Medulla oblongata (tissue), 1 donor: ENCODE measurements at regions not wholly inside any gene's neighbourhood (a gene's known extent, or its start where the extent isn't known, plus 50 kb on each side); places are given as distances from the start of the nearest gene placed in this dataset.

Source experiments
- DNase-seq: peaks from one replicate; pipeline ENCODE4 v3.0.0-alpha.2; 2015; ENCODE audit errors: extremely low spot score

GRCh38 chr4:164402554-164402953 is 351.4 kb upstream of the SMIM31 start:
- no peak for DNase-seq

DNA sequence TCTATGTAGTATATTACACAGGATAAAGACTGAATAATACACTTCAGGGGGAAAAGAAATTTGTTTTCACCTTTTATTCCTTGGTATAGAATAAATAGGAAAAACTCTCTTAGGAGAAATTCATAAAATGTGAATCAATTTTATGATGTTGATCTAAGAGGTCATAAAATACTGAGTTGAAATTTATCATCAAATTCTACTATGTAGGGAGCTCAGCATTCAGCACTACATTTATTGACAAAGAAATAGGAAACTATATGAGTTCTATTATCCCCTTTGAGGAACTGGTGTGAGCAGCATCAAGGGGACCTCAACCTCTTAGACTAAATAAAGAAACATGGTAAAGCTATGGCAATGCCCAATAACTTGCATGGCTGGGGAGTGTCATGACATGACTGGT is 348.2 kb upstream of the SMIM31 start:
- DNase-seq: no peak

DNA sequence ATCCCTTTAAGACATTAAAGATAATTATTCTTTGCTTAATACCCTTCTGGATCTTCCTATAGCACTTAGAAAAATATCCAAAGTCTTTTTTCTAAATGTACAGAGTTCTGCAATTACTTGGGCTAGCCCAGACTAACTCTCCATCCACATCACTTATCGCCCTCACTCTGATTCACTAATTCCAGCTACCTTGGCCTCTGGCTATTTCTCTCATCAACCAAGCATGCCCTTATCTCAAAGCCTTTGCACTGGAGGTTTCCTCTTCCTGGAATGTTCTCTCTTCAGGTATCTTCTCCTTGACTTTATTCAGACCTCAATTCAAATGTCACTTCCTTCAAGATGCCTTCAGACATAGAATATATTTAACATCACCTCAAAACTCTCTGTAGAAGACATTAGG is 345.1 kb upstream of the SMIM31 start:
- no peak for DNase-seq

DNA sequence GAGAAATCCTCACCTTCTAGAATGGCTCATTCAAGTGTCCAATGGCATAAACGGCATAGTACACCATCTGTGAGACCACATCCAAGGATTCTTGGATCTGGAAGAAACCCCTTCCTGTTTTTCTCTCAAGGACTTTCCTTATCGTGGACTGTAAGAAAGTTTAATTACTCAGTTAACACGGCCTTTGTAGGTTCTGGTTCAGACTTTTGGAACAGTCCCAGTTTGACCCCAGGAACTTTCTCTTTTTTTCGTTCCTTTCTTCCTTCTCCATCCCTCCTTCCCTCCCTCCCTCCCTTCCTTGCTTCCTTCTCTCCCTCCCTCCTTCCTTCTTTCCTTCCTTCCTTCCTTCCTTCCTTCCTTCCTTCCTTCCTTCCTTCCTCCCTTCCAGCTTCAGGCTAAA is 343.5 kb upstream of the SMIM31 start:
- DNase-seq: no peak

- no peak for DNase-seq
Observed at GRCh38 chr4:164412246-164412645, 341.7 kb upstream of the SMIM31 start.

GRCh38 chr4:164413743-164414142 is 340.2 kb upstream of the SMIM31 start:
- DNase-seq: no peak

- no peak for DNase-seq
Observed at GRCh38 chr4:164423819-164424218, 330.1 kb upstream of the SMIM31 start.

DNA sequence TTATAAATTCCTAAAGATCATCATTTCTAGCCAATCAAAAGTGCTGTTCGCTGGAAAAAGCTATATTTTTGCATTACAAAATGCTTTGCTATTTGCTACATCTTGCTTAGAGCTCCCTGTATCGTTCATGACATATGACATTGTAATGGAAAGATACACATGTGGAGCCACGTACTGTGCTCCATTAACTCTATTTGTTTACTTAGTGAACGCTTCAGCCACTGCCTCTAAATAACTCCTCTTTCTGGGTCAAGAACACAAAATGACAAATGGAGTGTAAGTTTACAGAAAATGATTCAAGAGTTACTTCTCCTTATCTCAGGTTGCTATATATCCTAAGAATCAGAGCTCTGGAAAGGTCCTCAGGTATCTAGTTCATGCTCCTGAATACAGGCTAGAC is 329.1 kb upstream of the SMIM31 start:
- DNase-seq: no peak

- no peak for DNase-seq
Observed at GRCh38 chr4:164428561-164428960, 325.4 kb upstream of the SMIM31 start.

DNA sequence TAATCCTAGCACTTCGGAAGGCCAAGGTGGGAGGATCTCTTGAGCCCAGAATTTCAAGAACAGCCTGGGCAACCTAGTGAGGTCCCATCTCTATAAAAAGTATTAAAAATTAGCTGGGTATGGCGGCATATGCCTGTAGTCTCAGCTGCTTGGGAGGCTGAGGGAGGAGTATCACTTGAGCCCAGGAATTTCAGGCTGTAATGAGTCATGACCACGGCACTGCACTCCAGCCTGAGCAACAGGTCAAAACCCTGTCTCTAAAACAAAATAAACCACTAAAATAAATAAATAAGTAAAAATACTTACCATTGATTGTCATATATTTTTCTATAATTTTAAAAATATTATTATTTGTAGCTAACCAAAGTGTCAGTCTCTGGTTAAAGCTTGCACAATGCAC is 315.6 kb upstream of the SMIM31 start:
- no peak for DNase-seq

- DNase-seq: no peak
Observed at GRCh38 chr4:164439037-164439436, 314.9 kb upstream of the SMIM31 start.

DNA sequence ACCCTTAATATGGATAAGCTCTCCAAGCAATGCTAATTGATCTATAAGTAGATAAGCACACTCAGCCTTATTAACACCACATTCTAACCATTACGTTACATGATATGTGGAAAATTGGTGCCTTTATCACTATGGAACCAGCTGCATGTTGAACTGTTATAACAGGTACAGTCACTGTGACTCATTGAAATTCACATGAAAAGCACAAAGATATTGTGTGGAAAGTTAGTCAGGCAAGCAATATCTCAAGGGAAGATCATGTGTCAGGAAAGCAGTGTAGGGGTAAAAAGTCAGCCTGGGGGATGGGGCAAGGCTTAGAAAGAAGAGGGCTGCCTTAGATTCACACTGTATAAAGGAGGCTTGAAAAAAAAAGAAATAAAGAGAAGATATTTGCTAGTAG is 313.7 kb upstream of the SMIM31 start:
- no peak for DNase-seq

DNA sequence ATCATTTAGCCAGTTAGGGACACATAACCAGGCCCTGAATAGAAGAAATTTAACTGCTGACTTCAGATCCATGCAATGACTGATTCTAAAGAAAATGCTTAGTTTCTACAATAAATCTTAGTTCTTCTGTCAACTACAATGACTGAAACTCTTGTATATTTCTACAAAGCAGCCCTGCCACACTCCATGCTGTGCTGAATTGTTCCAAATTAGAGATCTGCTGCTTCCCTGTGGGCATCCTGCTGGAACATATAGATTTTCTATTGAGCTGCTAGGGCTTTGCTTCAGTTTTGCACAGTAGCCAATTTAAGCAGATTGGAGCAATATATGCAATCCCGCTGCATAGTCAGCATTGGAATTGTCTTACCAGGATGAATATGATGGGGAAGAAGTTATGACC is 312.8 kb upstream of the SMIM31 start:
- DNase-seq: no peak

DNA sequence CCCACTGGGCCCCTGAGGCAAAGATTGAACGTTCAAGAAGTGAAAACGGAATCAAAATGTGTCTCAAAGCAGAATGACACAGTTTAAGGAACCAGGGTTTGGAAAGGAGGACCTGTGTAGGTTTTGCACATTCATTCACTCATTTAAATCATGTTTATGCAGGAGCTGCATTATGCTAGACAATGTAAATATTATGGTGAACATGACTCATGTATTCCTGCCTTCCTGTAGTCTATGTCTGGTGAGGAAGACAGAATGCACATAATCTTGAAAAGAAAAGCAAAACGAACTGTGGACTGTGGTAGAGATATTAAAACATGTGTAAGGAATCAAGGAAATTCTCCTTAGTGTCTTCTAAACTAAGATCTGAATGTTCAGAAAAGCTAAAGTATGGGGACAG is 311.8 kb upstream of the SMIM31 start:
- DNase-seq: no peak

DNA sequence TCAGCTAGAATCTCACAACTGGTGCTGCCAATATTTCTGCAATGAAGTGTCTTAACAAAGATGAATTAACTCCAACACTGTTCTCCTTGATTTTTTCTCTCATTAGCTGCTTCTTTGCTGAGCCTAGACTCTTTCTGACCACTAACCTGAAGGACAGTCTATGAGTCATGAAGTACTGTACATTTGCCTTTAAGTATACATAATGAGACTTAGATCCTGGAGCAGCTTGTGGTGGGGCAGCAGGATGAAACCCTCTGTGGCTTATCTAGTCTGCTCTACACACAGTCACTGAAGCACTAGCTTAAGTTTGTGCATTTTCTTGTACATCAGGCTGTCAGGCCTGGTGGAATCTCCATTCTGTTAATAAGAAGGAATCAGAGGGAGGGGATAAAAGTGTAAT is 307.4 kb upstream of the SMIM31 start:
- DNase-seq: no peak

GRCh38 chr4:164461901-164462300 is 292.0 kb upstream of the SMIM31 start:
- DNase-seq: no peak

- no peak for DNase-seq
Observed at GRCh38 chr4:164462471-164462870, 291.5 kb upstream of the SMIM31 start.

- DNase-seq: no peak
Observed at GRCh38 chr4:164464313-164464712, 289.6 kb upstream of the SMIM31 start.

- no peak for DNase-seq
Observed at GRCh38 chr4:164467493-164467892, 286.4 kb upstream of the SMIM31 start.

GRCh38 chr4:164481306-164482091 is 272.4 kb upstream of the SMIM31 start:
- DNase-seq: no peak

DNA sequence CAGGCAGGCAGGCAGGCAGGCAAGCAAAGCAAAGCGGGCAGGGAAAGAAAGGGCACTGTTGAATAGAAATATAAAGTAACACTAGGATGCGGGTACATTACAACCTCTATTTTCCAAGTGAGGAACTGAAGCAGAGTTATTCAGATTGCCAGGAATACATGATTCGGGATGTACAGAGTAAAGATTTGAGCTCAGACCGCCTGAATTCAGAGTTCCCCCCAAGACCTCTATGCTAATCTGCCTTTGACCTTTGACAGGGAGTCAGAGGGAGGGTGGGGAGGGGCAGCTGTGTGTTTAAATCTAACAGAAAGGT is 271.9 kb upstream of the SMIM31 start:
- DNase-seq: no peak

DNA sequence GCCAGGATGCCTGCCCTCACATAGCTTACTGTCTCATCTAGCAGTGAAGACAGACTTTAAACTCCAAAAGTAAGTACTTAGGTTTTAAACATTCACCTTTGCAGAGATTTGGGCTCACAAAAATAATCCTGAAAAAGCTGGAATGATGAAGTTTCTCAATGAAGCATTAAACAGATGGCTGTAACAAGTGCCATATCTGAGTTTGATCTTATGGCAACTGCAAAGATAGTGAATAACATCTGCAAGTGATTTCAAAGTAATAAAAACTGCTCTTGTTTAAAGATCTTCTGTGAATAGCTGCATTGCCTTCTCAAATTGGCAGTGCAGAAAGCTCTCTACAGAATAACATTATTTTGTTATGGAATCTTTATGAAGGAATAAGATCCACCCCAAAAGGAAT is 271.2 kb upstream of the SMIM31 start:
- no peak for DNase-seq

GRCh38 chr4:164483711-164484110 is 270.2 kb upstream of the SMIM31 start:
- no peak for DNase-seq

GRCh38 chr4:164484551-164484950 is 269.4 kb upstream of the SMIM31 start:
- DNase-seq: no peak
